HG03039 (cell line): ENCODE measurements at regions not wholly inside any gene's neighbourhood (a gene's known extent, or its start where the extent isn't known, plus 50 kb on each side); places are given as distances from the start of the nearest gene placed in this dataset.

Source experiments
- ATAC-seq: cut with Tn5 transposase; IDR thresholded peaks from one replicate; pipeline ENCODE4 v1.9.1; 2021; ENCODE audit warnings: mild to moderate bottlenecking, moderate library complexity; ENCODE audit not compliant: unreplicated experiment

GRCh38 chr7:13179011-13179582 lies 491.7 kb downstream of the ARL4A start:
- ATAC-seq, result no peak

DNA sequence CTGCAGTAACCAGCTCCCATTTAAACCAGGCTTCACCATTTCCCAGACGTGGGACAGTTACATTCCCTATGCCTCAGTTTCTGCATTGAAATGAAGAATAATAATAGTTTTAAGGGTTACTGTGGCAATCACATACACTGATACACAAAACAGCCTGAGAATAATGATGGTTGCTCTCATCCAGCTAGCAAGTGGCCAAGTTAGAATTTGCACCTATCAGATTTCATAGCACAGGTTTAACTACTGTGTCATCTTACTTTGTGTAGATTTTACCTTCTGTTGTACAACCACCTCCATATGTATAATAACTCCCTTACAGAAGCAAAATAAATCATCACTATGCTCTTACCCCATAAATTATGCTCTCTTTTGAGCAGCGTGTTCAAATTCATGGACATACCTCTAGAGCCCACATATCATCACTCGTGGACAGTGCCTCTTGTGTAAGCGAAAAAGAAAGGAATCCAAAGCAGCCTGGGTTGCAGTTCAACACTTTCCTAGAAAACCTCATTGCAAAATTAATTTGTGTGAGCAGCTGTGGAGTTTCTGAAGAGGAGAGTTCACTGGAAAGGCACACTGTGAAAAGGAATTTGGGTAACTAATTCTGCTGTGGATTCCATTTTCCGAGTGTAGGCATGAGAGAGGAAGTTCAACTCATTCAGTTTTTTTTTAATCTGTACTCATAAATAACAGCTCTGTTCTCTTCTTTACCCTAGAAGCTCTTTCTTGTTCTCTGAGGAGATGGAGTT lies 492.5 kb downstream of the ARL4A start:
- no peak for ATAC-seq

- ATAC-seq, result no peak
Observed at GRCh38 chr7:13181216-13181615, 493.8 kb downstream of the ARL4A start.

DNA sequence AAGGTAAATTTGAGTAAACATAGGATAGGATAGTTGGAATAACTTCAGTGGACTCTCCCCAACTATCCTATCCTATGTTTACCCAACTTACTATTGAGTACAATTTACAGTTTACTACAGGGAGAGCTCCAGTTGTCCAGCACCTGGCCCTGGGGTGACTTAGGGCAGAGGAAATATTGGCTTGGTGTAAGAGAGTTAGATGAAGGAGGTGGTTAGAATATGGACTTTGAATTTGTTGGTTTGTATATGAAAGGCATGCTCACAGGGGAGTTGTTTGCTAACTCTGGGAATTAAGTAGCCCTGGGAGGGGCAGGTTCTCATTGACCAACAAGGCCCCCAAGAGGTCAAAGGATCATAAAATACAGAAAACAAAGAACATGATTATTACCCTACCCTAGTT lies 497.7 kb downstream of the ARL4A start:
- ATAC-seq, result no peak

DNA sequence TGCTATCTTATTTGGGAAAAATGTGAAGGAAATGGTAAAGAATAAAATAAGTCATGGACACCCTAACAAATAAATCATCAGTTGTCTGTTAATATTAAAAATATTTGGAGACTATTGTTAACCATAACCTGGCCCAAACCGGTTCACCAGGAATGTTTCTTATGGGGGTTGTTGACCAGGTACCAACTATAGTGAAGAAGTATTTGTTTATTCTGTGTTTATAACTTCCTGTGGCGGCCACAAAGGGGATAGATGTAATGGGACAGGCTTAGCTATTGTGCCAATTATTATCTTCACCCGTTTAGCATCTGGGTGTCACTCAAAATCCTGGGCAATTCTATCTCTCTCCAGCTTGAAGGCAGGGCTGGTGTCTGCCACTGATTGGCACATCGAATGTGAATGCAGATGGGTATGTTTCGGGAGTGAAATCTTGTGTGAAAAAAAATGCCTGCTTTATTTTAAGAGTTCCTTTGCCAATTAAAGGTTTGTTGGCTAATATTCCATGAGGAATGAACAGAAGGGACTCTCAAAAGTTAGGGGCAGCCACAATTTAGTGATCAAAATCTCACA lies 500.9 kb downstream of the ARL4A start:
- no peak for ATAC-seq

GRCh38 chr7:13188922-13189321 lies 501.5 kb downstream of the ARL4A start:
- no peak for ATAC-seq

- no peak for ATAC-seq
Observed at GRCh38 chr7:13189668-13190067, 502.2 kb downstream of the ARL4A start.

- no peak for ATAC-seq
Observed at GRCh38 chr7:13197501-13197900, 510.1 kb downstream of the ARL4A start.

GRCh38 chr7:13198036-13198435 lies 510.6 kb downstream of the ARL4A start:
- ATAC-seq, result no peak

DNA sequence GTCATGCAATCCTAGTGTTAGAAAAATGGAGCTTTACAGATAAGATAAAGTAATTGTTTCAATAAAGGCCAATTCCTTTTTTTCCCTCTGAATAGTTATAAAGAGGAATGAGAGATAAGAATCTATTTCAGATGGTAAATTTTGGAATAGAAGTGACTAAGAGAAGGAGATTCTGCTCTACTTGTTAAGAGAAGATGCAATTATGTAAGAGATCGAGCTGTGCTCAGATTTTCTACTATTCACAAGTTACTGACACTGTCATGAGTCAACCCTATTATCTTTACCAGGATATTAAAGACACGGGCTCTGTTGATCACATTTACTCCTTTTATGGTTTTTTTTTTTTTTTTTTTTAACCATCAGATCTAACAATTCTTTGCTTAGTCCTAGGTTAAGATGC lies 511.3 kb downstream of the ARL4A start:
- ATAC-seq, result no peak

DNA sequence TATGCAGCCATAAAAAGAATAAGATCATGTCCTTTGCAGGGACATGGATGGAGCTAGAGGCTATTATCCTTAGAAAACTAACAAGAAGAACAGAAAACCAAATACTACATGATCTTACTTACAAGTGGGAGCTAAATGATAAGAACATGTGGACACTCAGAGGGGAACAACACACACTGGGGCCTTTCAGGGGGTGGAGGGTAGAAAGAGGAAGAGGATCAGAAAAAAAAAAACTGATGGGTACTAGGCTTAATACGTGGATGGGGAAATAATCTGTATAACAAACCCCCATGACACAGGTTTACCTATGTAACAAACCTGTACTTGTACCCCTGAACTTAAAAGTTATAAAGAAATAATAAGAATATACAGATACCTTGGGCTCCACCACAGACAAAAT lies 514.2 kb downstream of the ARL4A start:
- ATAC-seq, result no peak

DNA sequence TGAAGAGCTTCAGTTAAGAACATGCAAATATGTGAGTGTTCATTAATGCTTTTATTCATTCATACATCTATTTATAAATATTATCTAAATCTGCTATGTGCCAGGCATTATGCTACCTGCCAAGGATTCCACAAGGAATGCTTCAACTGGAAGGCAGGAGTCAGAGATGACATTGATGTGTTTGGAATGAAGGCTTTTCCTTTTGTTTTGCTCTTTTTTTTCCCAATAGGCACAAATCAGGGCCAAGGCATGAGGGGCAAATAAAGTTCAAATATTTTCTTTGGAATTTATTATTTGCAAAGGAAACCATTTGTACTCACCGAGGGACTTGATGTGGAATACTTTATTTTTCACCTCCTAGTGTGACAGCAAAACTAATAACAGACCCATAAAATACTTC lies 530.3 kb downstream of the ARL4A start:
- no peak for ATAC-seq

GRCh38 chr7:13225068-13225467 lies 537.6 kb downstream of the ARL4A start:
- ATAC-seq, result no peak

DNA sequence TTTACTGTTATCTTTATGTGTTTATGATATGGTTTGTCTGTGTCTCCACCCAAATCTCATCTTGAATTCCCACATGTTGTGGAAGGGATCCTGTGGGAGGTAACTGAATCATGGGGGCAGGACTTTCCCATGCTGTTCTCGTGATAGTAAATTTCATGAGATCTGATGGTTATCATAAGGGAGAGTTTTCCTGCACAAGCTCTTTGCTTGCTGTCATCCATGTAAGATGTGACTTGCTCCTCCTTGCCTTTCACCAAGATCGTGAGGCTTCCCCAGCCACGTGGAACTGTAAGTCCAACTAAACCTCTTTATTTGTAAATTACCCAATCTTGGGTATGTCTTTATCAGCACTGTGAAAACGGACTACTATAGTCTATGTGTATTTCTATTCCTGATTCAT lies 539.0 kb downstream of the ARL4A start:
- ATAC-seq, result no peak

DNA sequence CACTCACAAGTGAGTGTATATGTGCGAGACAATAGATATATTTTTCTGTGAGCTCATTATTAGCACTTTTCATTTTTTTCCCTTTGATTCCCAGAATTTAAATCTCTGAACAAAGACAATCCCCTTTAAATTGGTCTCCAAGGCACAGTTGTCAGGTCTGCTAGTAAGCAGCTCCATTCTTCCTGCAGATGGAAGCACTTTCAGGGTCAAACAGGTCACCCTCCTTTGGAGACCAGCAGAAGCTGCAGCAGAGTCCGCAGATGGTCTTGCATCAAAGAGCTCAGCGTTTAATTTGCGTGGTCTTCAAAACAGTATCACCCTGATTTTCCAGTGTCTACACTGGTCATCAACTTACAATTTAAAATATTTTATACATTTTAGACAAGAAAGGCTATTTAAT lies 543.8 kb downstream of the ARL4A start:
- ATAC-seq, result no peak

GRCh38 chr7:13235436-13235835 lies 548.0 kb downstream of the ARL4A start:
- ATAC-seq, result no peak

GRCh38 chr7:13236026-13236425 lies 548.6 kb downstream of the ARL4A start:
- no peak for ATAC-seq

- ATAC-seq, result no peak
Observed at GRCh38 chr7:13240349-13240748, 552.9 kb downstream of the ARL4A start.

DNA sequence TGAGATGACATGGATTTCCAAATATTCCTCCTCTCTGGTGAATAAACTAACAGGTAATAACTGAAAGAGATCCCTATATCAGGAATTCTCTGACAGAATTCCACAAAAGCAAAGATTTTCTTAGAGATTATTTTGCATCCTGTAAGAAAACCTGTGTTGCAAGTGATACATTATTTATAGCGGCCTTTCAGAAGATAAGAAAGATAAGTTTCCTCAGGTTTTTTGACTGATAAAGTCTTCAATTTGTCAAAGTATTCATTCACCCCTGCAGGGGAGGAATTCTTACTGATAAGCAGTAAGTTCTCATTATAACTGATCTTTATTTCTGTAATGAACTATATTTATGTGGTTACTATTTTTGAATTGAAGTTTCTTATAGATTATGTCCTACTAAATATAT lies 554.0 kb downstream of the ARL4A start:
- no peak for ATAC-seq

GRCh38 chr7:13257661-13258060 lies 570.2 kb downstream of the ARL4A start:
- no peak for ATAC-seq

DNA sequence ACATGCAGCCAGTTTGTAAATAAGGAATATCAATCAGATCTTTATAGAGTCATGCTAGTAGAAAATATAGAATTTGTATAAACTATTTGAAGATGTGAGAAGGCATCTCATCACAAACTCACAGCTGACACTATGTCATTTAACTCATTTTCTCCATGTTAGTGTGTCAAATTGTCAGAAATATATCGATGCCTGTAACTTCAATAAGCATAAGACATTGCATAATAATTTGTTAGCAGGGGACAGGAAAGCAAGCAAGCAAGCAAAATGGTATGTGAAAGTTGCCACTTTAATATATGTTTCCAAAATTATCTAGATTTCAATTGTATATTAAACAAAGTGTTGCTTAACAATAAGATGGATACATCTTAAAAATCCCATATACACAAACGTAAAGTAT lies 571.0 kb downstream of the ARL4A start:
- no peak for ATAC-seq

DNA sequence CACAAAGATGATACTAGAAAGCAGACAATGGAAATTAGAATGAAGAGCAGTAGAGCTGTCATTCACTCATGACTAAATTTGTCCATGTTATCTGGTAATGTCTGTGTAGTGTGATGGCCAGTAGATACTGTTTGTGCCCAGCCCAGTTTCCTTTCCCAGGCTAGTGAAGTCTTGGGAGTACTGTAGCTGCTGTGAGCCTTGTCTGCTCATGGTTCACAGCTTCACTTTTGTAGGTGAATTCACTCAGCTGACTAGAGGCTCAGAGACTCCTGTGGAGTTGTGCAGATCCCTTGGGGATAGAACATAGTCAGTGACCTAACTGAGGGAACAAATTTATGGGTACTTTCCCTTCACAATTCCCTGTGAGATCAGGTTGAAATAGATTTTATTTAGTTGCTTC lies 572.5 kb downstream of the ARL4A start:
- no peak for ATAC-seq
